ENCODE measurements at regions not wholly inside any gene's neighbourhood (a gene's known extent, or its start where the extent isn't known, plus 50 kb on each side); places are given as distances from the start of the nearest gene placed in this dataset.
"Not testable (repeated sequence)": the region's sequence is repeated elsewhere in the genome, so short reads cannot be mapped to it uniquely, and the experiment has no call there.

GRCh38 chr11:23590596-23591308, 730.5 kb upstream of the CCDC179 start:
- intact Hi-C loops (cut with DNase I): no loop called here
- DNase-seq: no peak

DNA sequence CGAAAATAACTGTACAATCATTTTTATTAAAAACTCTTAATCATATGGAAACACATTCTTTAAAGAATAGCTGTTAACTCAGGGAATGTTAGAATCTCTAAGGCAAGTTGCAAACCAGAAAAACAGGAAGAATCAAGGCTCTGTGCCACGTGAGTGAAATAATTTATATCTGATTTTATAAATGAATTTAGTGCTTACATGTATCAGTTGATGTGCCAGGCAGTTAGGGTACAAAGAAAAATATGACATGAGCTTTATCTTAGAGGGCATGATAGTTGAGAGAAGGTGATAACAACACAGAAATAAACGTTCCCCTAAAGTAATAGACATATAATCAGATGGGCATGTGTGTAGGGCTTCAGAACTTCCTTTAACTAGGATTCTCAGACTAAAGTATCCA, 734.5 kb upstream of the CCDC179 start:
- intact Hi-C loops (cut with DNase I): no loop called here
- DNase-seq: no peak

DNA sequence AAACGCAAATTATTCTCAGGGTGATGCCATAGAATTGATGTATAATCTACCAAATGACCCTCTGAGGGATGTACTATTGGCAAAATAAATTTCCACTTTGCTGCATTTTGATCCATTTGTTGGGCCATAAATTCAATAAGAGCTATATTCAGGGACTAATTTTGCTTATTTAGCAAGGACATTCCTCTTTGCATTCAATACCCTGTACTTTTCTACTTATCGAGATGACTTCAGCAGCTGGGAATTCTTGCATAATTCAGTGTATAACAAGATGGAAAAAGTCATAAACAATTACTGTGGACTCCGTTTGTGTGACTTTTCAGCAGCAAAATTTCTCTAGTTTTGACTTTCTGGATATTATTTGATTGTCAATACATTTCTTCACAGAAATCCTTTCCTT, 744.7 kb upstream of the CCDC179 start:
- intact Hi-C loops (cut with DNase I): no loop called here
- DNase-seq: no peak

DNA sequence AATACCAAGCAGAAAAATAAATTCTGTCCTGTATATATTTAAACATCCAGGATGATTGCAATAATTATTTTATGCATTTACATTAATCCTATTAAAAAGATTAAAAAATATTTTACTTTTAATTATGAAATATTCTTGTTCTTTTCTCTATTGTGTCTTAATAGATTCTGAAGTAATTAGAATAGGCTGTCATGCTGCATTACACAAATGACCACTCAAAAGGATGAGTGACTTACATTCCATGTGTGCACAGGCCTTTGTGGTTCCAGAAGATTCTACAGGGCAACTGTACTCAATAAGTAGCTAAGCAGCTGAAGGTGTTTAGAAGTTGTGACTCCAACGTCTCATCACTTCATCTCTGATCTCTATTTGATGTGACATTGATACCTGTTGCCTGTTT, 745.9 kb upstream of the CCDC179 start:
- DNase-seq: no peak
- intact Hi-C loops (cut with DNase I): no loop called here

- DNase-seq: no peak
- intact Hi-C loops (cut with DNase I): no loop called here
Observed at GRCh38 chr11:23611726-23612125, 751.5 kb upstream of the CCDC179 start.

GRCh38 chr11:23620617-23621016, 760.3 kb upstream of the CCDC179 start:
- intact Hi-C loops (cut with DNase I): no loop called here
- DNase-seq: no peak

DNA sequence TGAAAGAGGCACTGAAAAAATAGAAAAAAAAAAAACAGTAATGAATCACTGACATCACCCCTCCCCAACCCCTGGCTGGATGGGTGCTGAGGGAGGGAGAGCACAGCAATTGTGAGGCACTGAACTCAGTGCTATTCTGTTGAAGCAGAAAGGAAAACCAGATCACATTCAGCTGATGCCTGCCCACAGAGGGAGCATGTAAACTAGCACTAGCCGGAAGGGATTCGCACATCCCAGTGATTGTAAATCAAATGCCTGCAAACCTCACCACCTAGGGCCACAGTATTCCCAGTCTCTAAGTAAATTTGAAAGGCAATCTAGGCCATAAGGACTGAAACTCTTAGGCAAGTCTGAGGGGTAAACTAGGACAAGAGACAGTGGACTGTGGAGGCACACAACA, 772.0 kb upstream of the CCDC179 start:
- intact Hi-C loops (cut with DNase I): no loop called here
- no peak for DNase-seq

DNA sequence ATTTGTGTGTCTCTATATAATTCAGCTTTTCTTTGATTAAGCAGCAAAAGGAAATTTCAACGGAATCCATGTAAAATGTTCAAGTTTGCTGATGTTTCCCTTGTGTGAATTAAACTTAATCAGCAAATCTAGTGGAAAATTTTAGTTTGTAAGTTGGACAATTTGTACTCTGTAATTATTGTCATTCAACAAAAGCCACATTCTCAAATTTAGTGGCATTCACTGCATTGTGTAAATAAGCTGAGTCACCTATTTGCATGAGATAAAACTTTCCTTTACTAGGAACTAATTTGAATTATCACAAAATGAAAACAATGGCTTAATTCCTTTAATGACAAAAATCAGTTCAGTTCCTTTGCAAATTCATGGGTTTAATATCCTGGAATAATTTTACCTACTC, 784.2 kb upstream of the CCDC179 start:
- intact Hi-C loops (cut with DNase I): no loop called here
- no peak for DNase-seq

GRCh38 chr11:23652336-23652735, 792.1 kb upstream of the CCDC179 start:
- peak in 1 of 10 donors; percentile 46 for DNase-seq
- intact Hi-C loops (cut with DNase I): not testable (repeated sequence)

DNA sequence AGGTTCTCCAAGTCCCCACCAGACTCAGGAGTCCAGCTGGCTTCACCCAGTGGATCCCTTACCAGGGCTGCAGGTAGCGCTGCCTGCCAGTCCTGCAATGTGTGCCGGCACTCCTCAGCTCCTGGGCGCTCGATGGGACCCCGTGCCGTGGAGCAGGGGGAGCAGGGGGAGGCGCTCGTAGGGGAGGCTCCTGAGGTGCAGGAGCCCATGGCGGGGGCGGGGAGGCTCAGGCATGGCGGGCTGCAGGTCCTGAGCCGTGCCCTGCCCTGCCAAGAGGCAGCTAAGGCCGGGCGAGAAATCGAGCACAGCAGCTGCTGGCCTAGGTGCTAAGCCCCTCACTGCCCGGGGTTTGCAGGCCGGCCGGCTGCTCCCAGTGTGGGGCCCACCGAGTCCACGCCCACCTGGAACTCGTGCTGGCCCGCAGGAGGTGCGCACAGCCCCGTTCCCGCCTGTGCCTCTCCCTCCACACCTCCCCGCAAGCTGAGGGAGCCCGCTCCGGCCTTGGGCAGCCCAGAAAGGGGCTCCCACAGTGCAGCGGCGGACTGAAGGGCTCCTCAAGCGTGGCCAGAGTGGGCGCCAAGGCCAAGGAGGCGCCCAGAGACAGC, 792.9 kb upstream of the CCDC179 start:
- peak in 2 of 10 donors; percentile 53 to 73 for DNase-seq
- intact Hi-C loops (cut with DNase I): no loop called here

- DNase-seq: no peak
- intact Hi-C loops (cut with DNase I): no loop called here
Observed at GRCh38 chr11:23668324-23668723, 808.0 kb upstream of the CCDC179 start.

- intact Hi-C loops (cut with DNase I): no loop called here
- no peak for DNase-seq
Observed at GRCh38 chr11:23673366-23673765, 813.1 kb upstream of the CCDC179 start.

DNA sequence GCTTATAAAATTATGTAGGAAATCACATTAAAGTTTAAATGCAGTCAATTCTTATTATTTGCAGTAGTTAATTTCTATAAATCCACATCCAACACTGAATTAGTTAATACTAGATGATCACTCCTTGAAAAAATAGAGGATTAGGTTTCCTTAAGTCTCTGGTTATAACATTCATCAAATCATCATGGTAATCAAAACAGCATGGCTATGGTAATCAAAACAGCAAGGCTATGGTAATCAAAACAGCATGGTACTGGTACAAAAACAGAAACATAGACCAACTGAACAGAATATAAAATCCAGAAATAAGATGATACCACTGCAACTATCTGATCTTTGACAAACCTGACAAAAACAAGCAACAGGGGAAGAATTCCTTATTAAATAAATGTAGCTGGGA, 814.6 kb upstream of the CCDC179 start:
- intact Hi-C loops (cut with DNase I): no loop called here
- no peak for DNase-seq

DNA sequence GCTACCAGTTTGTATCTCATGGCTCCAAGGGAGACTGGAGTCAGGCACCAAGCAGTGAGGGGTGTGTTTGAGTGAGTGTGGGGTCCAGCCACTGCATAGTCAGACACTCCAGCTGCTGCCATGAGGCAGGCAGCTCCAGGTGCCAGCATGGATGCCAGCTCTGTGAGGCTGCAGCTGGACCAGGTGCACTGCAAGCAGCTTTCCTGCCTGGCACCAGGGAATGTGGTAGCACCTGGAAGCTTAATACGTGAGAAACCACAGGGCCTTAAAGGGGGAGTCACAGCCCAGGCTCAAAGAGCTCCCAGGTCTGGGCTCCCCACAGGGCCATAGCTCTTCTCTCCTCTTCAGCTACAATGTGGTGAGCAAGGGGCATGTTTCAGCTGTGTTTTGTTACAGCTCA, 817.8 kb upstream of the LUZP2 start:
- peak in 2 of 10 donors; percentile 24 to 72 for DNase-seq

GRCh38 chr11:23679981-23680380, 816.9 kb upstream of the LUZP2 start:
- DNase-seq: peak in 2 of 10 donors; percentile 74 to 77
- intact Hi-C loops (cut with DNase I): no loop called here

More for the DNA sequence above, 817.8 kb upstream of the LUZP2 start:
- intact Hi-C loops (cut with DNase I): no loop called here

DNA sequence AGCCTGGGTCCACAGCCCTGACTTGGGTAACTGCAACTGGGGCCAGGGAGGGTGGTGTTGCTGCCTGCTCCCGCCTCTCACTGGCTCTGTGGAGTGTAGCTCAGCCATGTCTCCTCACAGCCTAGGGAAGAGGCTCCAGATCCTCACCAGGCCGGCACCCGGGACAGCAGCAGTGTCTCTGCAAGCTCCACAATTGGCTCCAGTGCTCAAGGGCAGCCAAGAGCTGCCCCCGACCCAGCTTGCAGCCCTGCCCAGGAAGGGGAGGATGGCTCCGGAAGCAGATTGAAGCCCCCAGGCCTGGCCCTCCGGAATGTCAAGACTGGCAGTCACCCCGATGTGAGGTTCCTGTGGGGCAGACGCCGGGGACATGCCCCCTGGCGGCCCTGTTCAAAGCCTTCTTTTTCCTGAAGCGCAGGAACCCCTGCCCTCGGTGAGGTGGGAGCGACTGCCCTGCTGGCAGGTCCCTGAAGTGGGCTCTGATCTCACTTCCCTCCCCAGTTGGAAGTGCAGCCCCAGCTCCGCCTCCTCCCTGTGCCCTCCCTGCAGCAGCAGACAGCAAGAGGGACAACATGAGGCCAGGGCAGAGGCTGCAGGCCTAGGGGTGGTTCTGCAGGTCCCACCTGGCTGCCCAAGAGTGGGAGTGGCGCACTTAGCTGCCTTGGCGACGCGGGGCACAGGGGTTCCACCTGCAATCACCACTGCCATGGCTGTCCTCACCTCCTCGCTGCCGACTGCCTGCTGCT, 816.2 kb upstream of the LUZP2 start:
- DNase-seq: peak in 3 of 10 donors; percentile 69 to 78 (median 75)
- intact Hi-C loops (cut with DNase I): no loop called here

GRCh38 chr11:23684701-23685100, 812.2 kb upstream of the LUZP2 start:
- intact Hi-C loops (cut with DNase I): no loop called here
- no peak for DNase-seq

GRCh38 chr11:23687991-23688390, 808.9 kb upstream of the LUZP2 start:
- no peak for DNase-seq
- intact Hi-C loops (cut with DNase I): no loop called here

- intact Hi-C loops (cut with DNase I): no loop called here
- no peak for DNase-seq
Observed at GRCh38 chr11:23688411-23688810, 808.4 kb upstream of the LUZP2 start.

DNA sequence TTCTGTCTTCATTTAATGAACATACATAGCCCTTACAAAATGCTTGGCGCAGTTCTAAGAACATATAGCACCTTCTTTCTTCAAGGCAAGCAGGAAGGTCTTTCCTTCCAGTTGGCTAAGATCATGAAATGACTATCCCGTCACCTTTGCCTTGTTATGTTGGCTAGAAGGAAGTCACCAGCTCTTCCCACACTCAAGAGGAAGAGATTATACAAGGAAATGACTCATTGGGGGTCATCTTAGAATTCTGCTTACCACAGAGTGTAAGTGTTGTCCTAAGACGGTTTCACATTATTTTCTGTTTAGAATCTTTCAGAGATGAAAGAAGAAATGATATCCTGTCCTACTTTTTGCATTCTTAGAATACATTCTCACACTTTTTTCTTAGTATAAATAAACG, 808.0 kb upstream of the LUZP2 start:
- no peak for DNase-seq
- intact Hi-C loops (cut with DNase I): no loop called here

DNA sequence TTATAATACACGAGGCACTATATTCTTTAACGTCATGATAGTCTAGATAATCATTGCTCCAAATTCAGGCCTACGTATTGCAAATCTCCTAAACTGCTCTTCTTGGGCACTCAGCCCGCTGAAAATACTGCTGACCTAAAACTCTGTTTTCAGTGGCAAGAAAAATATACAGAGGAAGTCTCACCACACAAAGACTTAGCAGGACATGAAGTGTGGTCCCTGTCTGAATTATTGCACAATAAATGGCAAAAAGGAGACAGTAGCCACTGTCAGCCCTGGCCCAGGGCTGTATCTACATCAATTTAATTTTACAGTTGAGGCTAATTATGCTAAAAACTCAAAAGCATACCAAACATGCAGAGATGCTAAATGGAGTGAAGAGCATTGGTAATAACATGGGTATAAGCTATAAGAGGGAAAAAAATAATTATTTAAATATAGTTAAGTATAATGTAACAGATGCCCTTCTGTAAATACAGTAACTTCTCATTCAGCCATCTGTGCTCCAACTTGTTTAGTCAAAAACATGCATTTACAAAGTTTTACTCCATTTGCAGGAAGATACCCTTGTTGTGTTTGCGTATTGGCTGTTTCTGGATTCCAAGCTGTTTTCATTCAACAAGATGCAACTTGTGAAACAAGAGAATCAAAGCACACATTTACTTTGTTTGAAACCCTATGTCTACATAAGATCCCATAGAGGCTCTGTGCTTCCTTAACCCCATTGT, 800.0 kb upstream of the LUZP2 start:
- DNase-seq: no peak
- intact Hi-C loops (cut with DNase I): no loop called here

All from posterior cingulate gyrus (tissue), 11 donors.